Ectodermal cell (in vitro differentiated cells): ENCODE measurements at regions not wholly inside any gene's neighbourhood (a gene's known extent, or its start where the extent isn't known, plus 50 kb on each side); places are given as distances from the start of the nearest gene placed in this dataset.

Experiments used
- H3K27ac ChIP-seq: 2 replicates; pipeline ENCODE4 v1.7.0; 2013; ENCODE audit warnings: mild to moderate bottlenecking, low read depth, low read length; ENCODE audit not compliant: insufficient read depth, poor library complexity, severe bottlenecking
- H3K27me3 ChIP-seq: 2 replicates; pipeline ENCODE4 v1.7.0; 2013; ENCODE audit warnings: mild to moderate bottlenecking, low read length; ENCODE audit not compliant: insufficient read depth, control insufficient read depth, poor library complexity, severe bottlenecking
- H3K36me3 ChIP-seq: one replicate; pipeline ENCODE4 v1.7.0; 2013; ENCODE audit warnings: low read length; ENCODE audit not compliant: control insufficient read depth, insufficient read depth
- H3K4me1 ChIP-seq: one replicate; pipeline ENCODE4 v1.7.0; 2013; ENCODE audit warnings: low read length; ENCODE audit not compliant: control insufficient read depth, insufficient read depth
- H3K4me3 ChIP-seq: 2 replicates; pipeline ENCODE4 v1.7.0; 2013; ENCODE audit warnings: low read depth, low read length, control low read depth; ENCODE audit not compliant: insufficient read depth
- H3K9me3 ChIP-seq: 2 replicates; pipeline ENCODE4 v1.7.0; 2013; ENCODE audit warnings: mild to moderate bottlenecking, low read length, moderate library complexity; ENCODE audit not compliant: control insufficient read depth
- WGBS, 2 experiments: methylation state at CpG; one replicate each; pipeline ENCODE4 v1.1.7; 2013; ENCODE audit warnings: missing lambda C conversion rate in 2 of 2; 5-methylcytosine and 5-hydroxymethylcytosine counted together

DNA sequence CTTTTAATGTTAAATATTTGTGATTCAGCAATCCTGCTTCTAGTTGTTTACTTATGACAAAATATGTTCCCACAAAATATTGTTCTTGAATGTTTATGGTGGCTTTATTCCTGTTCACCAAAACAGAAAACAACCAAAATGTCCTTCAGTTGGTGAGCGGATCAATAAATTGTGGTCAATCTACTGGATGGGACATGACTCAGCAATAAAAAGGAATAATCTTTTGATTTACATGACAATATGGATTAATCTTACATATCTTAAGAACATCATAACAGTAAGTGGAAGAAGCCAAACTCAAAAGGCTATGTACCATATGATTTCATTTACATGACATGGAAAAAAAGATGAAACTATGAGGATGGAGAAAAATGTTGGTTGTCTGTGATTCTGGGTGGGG is 691.3 kb upstream of the GHITM start:
- WGBS, 2 experiments: 83 to 86% methylated on average over 1 of the region's 1 CpG
- peaks cover 3% of the 10 kb centered on the region for H3K4me1 ChIP-seq

DNA sequence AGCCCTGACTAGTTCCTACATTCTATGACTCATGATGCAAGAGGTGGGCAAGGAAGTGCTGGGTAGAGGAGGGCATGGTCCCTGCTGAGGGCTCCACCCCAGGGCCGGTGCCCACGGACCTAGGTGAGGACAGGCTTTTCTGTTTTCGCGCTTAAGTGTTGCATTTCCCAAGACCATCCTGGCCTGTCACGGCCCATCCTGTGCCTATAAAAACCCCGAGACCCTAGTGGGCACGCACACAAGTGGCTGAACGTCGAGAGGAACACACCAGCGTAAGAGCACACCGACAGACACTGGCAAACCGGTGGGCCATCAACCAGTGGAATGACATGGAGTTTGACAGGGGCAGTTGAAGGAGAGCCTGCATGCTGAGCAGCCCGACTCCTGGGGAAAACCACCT is 680.7 kb upstream of the GHITM start:
- no peak overlapping the region for H3K4me3 ChIP-seq
- H3K4me1 ChIP-seq: no peaks in the 10 kb centered on the region
- 86 to 87% methylated on average over 13 of the region's 13 CpGs for WGBS, 2 experiments
- H3K27me3 ChIP-seq: no peaks in the 10 kb centered on the region
- no peaks in the 10 kb centered on the region for H3K9me3 ChIP-seq
- no peak overlapping the region for H3K27ac ChIP-seq
- no peaks in the 10 kb centered on the region for H3K36me3 ChIP-seq

More for the DNA sequence above, 691.3 kb upstream of the GHITM start:
- Histone ChIP-seq H3K9me3 (no peaks in the 10 kb centered on the region), H3K36me3 (no peaks in the 10 kb centered on the region), H3K4me3 (no peak overlapping the region), H3K27me3 (no peaks in the 10 kb centered on the region), H3K27ac (no peak overlapping the region)

DNA sequence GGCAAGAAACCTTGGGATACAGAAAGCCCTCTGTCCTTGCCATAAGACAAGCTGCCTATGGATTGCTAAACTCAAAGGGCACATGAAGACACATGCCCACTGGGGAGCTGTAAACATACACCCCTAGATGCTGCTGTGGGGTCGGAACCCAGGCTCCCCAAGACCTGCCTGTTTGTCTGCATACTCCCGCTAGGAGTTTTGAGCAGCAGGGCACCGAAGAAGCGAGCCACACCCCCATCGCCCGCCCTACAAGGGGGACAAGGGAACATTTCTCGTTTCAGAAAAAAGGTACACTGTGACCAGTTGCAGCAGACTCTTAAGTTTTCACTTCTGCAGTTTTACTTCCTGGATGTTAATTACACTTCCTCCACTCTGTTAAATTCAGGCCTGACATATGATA is 680.2 kb upstream of the GHITM start:
- H3K4me3 ChIP-seq: no peak overlapping the region
- H3K36me3 ChIP-seq: no peaks in the 10 kb centered on the region
- H3K4me1 ChIP-seq: no peaks in the 10 kb centered on the region
- H3K9me3 ChIP-seq: no peaks in the 10 kb centered on the region
- WGBS, 2 experiments: 93 to 97% methylated on average over 7 of the region's 7 CpGs
- H3K27ac ChIP-seq: no peak overlapping the region
- no peaks in the 10 kb centered on the region for H3K27me3 ChIP-seq

DNA sequence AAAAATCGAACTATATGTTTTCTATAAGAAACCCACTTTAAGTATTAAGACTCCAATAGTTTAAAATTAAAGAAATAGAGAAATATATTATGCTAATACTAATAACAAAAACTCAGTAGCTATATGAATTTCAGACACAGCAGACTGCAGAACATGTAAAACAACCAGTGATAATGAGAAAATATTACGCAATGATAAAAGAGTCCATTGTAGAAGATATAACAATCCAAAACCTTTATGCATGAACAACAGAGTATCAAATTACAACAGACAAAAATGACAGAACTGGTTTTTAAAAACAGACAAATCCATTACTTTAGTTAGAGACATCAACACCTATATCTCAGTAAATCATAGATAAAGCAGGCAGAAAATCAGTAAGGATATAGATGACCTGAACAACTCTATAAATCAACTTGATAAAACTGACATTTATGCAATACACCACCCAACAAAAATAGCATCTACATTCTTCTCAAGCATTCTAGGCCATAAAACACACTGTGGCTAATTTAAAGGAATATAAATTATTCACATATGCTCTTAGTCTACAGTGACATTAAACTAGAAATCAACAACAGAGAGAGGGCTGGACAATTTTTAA is 669.5 kb upstream of the GHITM start:
- H3K9me3 ChIP-seq: no peaks in the 10 kb centered on the region
- 100% methylated on average over 1 of the region's 2 CpGs; no CpG with 5 or more reads in 1 of the 2 experiments for WGBS, 2 experiments
- H3K27me3 ChIP-seq: no peaks in the 10 kb centered on the region
- no peak overlapping the region for H3K27ac ChIP-seq
- no peak overlapping the region for H3K4me3 ChIP-seq
- no peaks in the 10 kb centered on the region for H3K4me1 ChIP-seq
- no peaks in the 10 kb centered on the region for H3K36me3 ChIP-seq

- H3K4me1 ChIP-seq: no peaks in the 10 kb centered on the region
- 95 to 98% methylated on average over 5 to 6 of the region's 6 CpGs for WGBS, 2 experiments
- no peak overlapping the region for H3K27ac ChIP-seq
- H3K27me3 ChIP-seq: no peaks in the 10 kb centered on the region
- no peaks in the 10 kb centered on the region for H3K9me3 ChIP-seq
- H3K36me3 ChIP-seq: no peaks in the 10 kb centered on the region
- no peak overlapping the region for H3K4me3 ChIP-seq
These were observed 663.1 kb upstream of the GHITM start for GRCh38 chr10:83476211-83476610.

GRCh38 chr10:83489161-83489560 is 650.1 kb upstream of the GHITM start:
- Histone ChIP-seq H3K4me1 (no peaks in the 10 kb centered on the region), H3K4me3 (no peak overlapping the region), H3K9me3 (no peaks in the 10 kb centered on the region), H3K36me3 (no peaks in the 10 kb centered on the region), H3K27me3 (no peaks in the 10 kb centered on the region), H3K27ac (no peak overlapping the region)
- 79 to 91% methylated on average over 1 of the region's 1 CpG for whole genome bisulfite sequencing, 2 experiments

DNA sequence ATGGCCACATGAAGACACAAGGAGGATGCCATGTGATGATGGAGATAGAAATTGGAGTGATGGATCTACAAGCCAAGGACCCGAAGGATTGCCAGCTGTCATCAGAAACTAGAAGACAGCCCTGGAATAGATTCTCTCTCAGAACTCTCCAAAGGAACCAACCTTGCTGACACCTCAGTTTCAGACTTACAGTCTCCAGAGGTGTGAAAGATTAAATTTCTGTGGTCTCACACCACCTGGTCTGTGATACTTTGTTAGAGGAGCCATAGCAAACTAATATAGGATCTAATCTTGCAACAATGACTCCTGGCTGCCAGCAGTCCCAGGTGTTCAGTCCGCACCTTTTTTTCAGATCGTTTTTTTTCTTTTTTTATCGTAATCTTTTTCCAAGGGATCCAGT is 647.3 kb upstream of the GHITM start:
- H3K36me3 ChIP-seq: no peaks in the 10 kb centered on the region
- H3K4me3 ChIP-seq: no peak overlapping the region
- H3K27ac ChIP-seq: no peak overlapping the region
- no peaks in the 10 kb centered on the region for H3K4me1 ChIP-seq
- 94 to 95% methylated on average over 3 of the region's 4 CpGs for WGBS, 2 experiments
- H3K9me3 ChIP-seq: no peaks in the 10 kb centered on the region
- no peaks in the 10 kb centered on the region for H3K27me3 ChIP-seq

DNA sequence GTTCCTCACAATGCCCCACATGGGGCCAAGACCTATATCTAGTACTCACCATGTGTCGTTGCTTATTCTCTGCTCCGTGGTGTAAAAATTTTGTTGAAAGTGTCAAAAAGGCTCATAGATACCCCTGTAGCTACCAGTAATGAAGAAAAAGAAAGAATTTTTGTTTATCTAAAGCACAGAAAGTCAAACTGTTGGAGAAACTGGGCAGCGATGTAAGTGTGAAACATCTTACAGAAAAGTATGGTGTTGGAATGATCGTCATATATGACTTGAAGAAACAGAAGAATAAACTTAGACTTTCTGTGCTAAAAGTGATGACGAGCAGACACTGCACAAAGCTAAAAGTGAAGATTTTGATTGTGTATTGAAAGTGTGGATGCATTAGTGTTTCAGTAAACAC is 626.6 kb upstream of the GHITM start:
- Histone ChIP-seq H3K4me1 (peaks cover 1% of the 10 kb centered on the region), H3K4me3 (no peak overlapping the region), H3K27me3 (no peaks in the 10 kb centered on the region), H3K9me3 (no peaks in the 10 kb centered on the region), H3K27ac (no peak overlapping the region), H3K36me3 (no peaks in the 10 kb centered on the region)
- 94 to 97% methylated on average over 5 of the region's 5 CpGs for WGBS, 2 experiments

DNA sequence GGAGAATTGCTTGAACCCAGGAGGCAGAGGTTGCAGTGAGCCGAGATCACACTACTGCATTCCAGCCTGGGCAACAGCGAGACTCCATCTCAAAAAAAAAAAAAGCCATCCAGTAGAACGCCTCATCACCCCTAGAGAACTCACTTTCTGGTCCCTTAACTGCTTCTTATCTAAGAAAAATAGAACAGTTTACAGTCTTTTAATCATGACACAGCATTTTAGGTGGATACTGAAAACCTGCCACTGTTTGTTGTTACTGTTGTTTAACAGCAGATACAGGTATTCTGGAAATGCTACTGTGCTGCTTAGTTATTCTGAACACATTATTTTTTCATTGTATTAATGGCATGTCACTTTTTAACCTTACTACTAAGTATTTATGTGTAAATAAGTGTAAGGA is 624.3 kb upstream of the GHITM start:
- no peak overlapping the region for H3K4me3 ChIP-seq
- H3K27ac ChIP-seq: no peak overlapping the region
- no peaks in the 10 kb centered on the region for H3K9me3 ChIP-seq
- 90 to 96% methylated on average over 3 of the region's 3 CpGs for WGBS, 2 experiments
- H3K27me3 ChIP-seq: no peaks in the 10 kb centered on the region
- H3K4me1 ChIP-seq: peaks cover 3% of the 10 kb centered on the region
- H3K36me3 ChIP-seq: no peaks in the 10 kb centered on the region

- Histone ChIP-seq H3K36me3 (no peaks in the 10 kb centered on the region), H3K27me3 (no peaks in the 10 kb centered on the region), H3K27ac (no peak overlapping the region), H3K9me3 (no peaks in the 10 kb centered on the region), H3K4me1 (peaks cover 3% of the 10 kb centered on the region), H3K4me3 (no peak overlapping the region)
- WGBS, 2 experiments: 77% methylated on average over 4 of the region's 4 CpGs
These were observed 622.5 kb upstream of the GHITM start for GRCh38 chr10:83516788-83517187.

DNA sequence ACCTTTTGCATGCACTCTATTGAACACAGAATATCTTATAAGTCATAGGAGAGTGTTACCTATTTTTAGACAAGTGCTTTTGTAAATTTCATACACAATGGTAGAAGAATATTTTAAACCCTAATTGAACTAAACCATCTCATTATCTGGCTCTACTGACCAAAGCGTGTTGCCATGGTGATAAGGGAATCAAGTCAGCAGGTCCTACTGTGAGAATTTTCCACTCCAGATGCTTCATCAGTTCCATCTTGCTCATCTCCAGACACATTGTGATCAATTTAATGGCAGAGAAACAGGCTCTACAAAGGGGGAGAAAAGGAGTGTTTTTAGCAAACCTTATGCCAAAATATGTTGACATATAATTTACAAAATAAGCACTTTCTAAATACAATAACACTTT is 621.9 kb upstream of the GHITM start:
- no peaks in the 10 kb centered on the region for H3K27me3 ChIP-seq
- 100% methylated on average over 1 of the region's 1 CpG for WGBS, 2 experiments
- no peak overlapping the region for H3K4me3 ChIP-seq
- peaks cover 3% of the 10 kb centered on the region for H3K4me1 ChIP-seq
- no peaks in the 10 kb centered on the region for H3K9me3 ChIP-seq
- no peak overlapping the region for H3K27ac ChIP-seq
- H3K36me3 ChIP-seq: no peaks in the 10 kb centered on the region
